ENCODE measurements at regions not wholly inside any gene's neighbourhood (a gene's known extent, or its start where the extent isn't known, plus 50 kb on each side); places are given as distances from the start of the nearest gene placed in this dataset.

DNA sequence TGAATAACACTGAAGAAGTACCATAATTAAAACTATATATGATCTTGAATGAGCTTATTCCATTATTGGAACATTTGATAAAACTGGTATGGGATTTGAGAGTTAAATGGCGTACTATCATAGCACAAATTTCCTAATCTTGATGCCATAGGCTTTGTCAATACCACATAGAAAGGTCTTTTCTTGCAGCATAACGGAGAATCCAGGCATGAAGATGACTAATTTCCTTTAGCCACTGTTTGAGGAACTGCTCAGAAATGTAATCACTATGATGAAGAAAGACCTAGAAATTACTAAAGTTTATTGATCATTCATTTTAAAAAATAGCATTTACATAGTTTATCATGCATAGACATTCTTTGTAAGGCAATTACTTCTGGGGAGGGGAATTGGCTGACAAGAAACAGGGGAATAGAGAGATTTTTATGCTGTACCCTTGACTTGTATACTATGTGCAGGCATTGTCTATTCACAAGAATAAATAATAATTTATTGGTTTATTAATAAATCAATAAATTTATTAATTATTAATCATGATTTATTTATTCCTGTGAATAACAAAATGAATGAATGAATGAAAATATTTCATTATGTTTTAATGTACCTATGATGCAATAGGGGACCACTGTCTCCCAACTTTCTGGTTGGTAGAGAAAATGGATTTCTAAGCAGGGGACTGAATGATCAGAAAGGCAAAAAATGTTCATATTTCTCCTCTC, 2676.6 kb downstream of the PCDH9 start:
- TF ChIP-seq, protein P1, sequence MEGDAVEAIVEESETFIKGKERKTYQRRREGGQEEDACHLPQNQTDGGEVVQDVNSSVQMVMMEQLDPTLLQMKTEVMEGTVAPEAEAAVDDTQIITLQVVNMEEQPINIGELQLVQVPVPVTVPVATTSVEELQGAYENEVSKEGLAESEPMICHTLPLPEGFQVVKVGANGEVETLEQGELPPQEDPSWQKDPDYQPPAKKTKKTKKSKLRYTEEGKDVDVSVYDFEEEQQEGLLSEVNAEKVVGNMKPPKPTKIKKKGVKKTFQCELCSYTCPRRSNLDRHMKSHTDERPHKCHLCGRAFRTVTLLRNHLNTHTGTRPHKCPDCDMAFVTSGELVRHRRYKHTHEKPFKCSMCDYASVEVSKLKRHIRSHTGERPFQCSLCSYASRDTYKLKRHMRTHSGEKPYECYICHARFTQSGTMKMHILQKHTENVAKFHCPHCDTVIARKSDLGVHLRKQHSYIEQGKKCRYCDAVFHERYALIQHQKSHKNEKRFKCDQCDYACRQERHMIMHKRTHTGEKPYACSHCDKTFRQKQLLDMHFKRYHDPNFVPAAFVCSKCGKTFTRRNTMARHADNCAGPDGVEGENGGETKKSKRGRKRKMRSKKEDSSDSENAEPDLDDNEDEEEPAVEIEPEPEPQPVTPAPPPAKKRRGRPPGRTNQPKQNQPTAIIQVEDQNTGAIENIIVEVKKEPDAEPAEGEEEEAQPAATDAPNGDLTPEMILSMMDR (IDR thresholded peaks at IDR 0.05; ENCODE audit: low read depth, low read length) = no peak
- TF ChIP-seq EZH2phosphoT487 (IDR thresholded peaks at IDR 0.05; ENCODE audit: low read depth) = no peak
